ENCODE measurements at regions not wholly inside any gene's neighbourhood (a gene's known extent, or its start where the extent isn't known, plus 50 kb on each side); places are given as distances from the start of the nearest gene placed in this dataset.

- TF ChIP-seq POLR2AphosphoS5 (IDR thresholded peaks at IDR 0.05; ENCODE audit: low read depth, low read length) (no peak), FOXP2 (optimal IDR thresholded peaks at IDR 0.05; ENCODE audit: borderline replicate concordance, extremely low read depth, extremely low read length, insufficient read depth) (no peak), SIN3A (IDR thresholded peaks at IDR 0.05; ENCODE audit: borderline replicate concordance, insufficient read depth, low read length) (no peak), TAF1 (IDR thresholded peaks at IDR 0.05; ENCODE audit: borderline replicate concordance, insufficient read depth, low read length) (no peak), REST (IDR thresholded peaks at IDR 0.05; ENCODE audit: insufficient read depth in 1 of 2, low read depth in 2 of 2, low read length in 2 of 2) (no peak)
Measured at GRCh38 chr20:60904730-60905129, 347.3 kb upstream of the CDH4 start.

- no peak for TF ChIP-seq SIN3A (IDR thresholded peaks at IDR 0.05; ENCODE audit: borderline replicate concordance, insufficient read depth, low read length)
- TF ChIP-seq REST (IDR thresholded peaks at IDR 0.05; ENCODE audit: insufficient read depth in 1 of 2, low read depth in 2 of 2, low read length in 2 of 2), result no peak
Measured at GRCh38 chr20:60905919-60906318, 346.1 kb upstream of the CDH4 start.

- TF ChIP-seq FOXP2 (optimal IDR thresholded peaks at IDR 0.05; ENCODE audit: borderline replicate concordance, extremely low read depth, extremely low read length, insufficient read depth), result no peak
- TF ChIP-seq SIN3A (IDR thresholded peaks at IDR 0.05; ENCODE audit: borderline replicate concordance, insufficient read depth, low read length), result no peak
- no peak for TF ChIP-seq POLR2AphosphoS5 (IDR thresholded peaks at IDR 0.05; ENCODE audit: low read depth, low read length)
- no peak for TF ChIP-seq TAF1 (IDR thresholded peaks at IDR 0.05; ENCODE audit: borderline replicate concordance, insufficient read depth, low read length)
- no peak for TF ChIP-seq REST (IDR thresholded peaks at IDR 0.05; ENCODE audit: insufficient read depth in 1 of 2, low read depth in 2 of 2, low read length in 2 of 2)
Measured at GRCh38 chr20:60906555-60906954, 345.5 kb upstream of the CDH4 start.

GRCh38 chr20:60913298-60913697 lies 338.8 kb upstream of the CDH4 start:
- no peak for TF ChIP-seq FOXP2 (optimal IDR thresholded peaks at IDR 0.05; ENCODE audit: borderline replicate concordance, extremely low read depth, extremely low read length, insufficient read depth)
- no peak for TF ChIP-seq POLR2AphosphoS5 (IDR thresholded peaks at IDR 0.05; ENCODE audit: low read depth, low read length)
- no peak for TF ChIP-seq TAF1 (IDR thresholded peaks at IDR 0.05; ENCODE audit: borderline replicate concordance, insufficient read depth, low read length)
- TF ChIP-seq REST (IDR thresholded peaks at IDR 0.05; ENCODE audit: insufficient read depth in 1 of 2, low read depth in 2 of 2, low read length in 2 of 2), result no peak
- TF ChIP-seq SIN3A (IDR thresholded peaks at IDR 0.05; ENCODE audit: borderline replicate concordance, insufficient read depth, low read length), result no peak

GRCh38 chr20:60921022-60921622 lies 330.9 kb upstream of the CDH4 start:
- TF ChIP-seq TAF1 (IDR thresholded peaks at IDR 0.05; ENCODE audit: borderline replicate concordance, insufficient read depth, low read length), result no peak
- TF ChIP-seq REST (IDR thresholded peaks at IDR 0.05; ENCODE audit: insufficient read depth in 1 of 2, low read depth in 2 of 2, low read length in 2 of 2), result peak; percentile 88 to 94

Data from PFSK-1 (cell line).